ENCODE measurements at regions not wholly inside any gene's neighbourhood (a gene's known extent, or its start where the extent isn't known, plus 50 kb on each side); places are given as distances from the start of the nearest gene placed in this dataset.

- no peak for DNase-seq
Measured at GRCh38 chr3:102529452-102529851, 94.6 kb downstream of the ZPLD1 start.

- no peak for DNase-seq
Measured at GRCh38 chr3:102530415-102531181, 95.8 kb downstream of the ZPLD1 start.

GRCh38 chr3:102531686-102532085, 96.9 kb downstream of the ZPLD1 start:
- no peak for DNase-seq

GRCh38 chr3:102532901-102533300, 98.1 kb downstream of the ZPLD1 start:
- no peak for DNase-seq

- no peak for DNase-seq
Measured at GRCh38 chr3:102533784-102534183, 99.0 kb downstream of the ZPLD1 start.

GRCh38 chr3:102536456-102536855, 101.6 kb downstream of the ZPLD1 start:
- DNase-seq, result no peak

- no peak for DNase-seq
Measured at GRCh38 chr3:102537123-102537522, 102.3 kb downstream of the ZPLD1 start.

GRCh38 chr3:102544741-102545140, 109.9 kb downstream of the ZPLD1 start:
- DNase-seq, result no peak

- no peak for DNase-seq
Measured at GRCh38 chr3:102545276-102545675, 110.5 kb downstream of the ZPLD1 start.

GRCh38 chr3:102553876-102554275, 119.1 kb downstream of the ZPLD1 start:
- no peak for DNase-seq

GRCh38 chr3:102570511-102570910, 135.7 kb downstream of the ZPLD1 start:
- DNase-seq, result no peak

GRCh38 chr3:102571006-102571405, 136.2 kb downstream of the ZPLD1 start:
- DNase-seq, result no peak

GRCh38 chr3:102571720-102572384, 137.0 kb downstream of the ZPLD1 start:
- no peak for DNase-seq

- DNase-seq, result no peak
Measured at GRCh38 chr3:102573483-102574028, 138.7 kb downstream of the ZPLD1 start.

- no peak for DNase-seq
Measured at GRCh38 chr3:102574355-102574754, 139.5 kb downstream of the ZPLD1 start.

GRCh38 chr3:102576651-102577050, 141.8 kb downstream of the ZPLD1 start:
- DNase-seq, result no peak

- no peak for DNase-seq
Measured at GRCh38 chr3:102577082-102577789, 142.4 kb downstream of the ZPLD1 start.

GRCh38 chr3:102580760-102581159, 145.9 kb downstream of the ZPLD1 start:
- no peak for DNase-seq

GRCh38 chr3:102586485-102586884, 151.7 kb downstream of the ZPLD1 start:
- no peak for DNase-seq

GRCh38 chr3:102593812-102594602, 159.2 kb downstream of the ZPLD1 start:
- no peak for DNase-seq

GRCh38 chr3:102595057-102595456, 160.2 kb downstream of the ZPLD1 start:
- DNase-seq, result no peak

- no peak for DNase-seq
Measured at GRCh38 chr3:102599819-102600576, 165.2 kb downstream of the ZPLD1 start.
